ENCODE measurements at regions not wholly inside any gene's neighbourhood (a gene's known extent, or its start where the extent isn't known, plus 50 kb on each side); places are given as distances from the start of the nearest gene placed in this dataset.

GRCh38 chr2:16258350-16258749 lies 318.0 kb downstream of the MYCN start:
- no peak for DNase-seq (ENCODE audit: low read depth in 2 of 2)

- no peak for DNase-seq (ENCODE audit: low read depth in 2 of 2)
These were observed 317.1 kb downstream of the MYCN start for GRCh38 chr2:16257322-16258028.

GRCh38 chr2:16256601-16257321 lies 316.4 kb downstream of the MYCN start:
- DNase-seq (ENCODE audit: low read depth in 2 of 2), result no peak

GRCh38 chr2:16255120-16255519 lies 314.8 kb downstream of the MYCN start:
- no peak for DNase-seq (ENCODE audit: low read depth in 2 of 2)

GRCh38 chr2:16254356-16254965 lies 314.1 kb downstream of the MYCN start:
- DNase-seq (ENCODE audit: low read depth in 2 of 2), result no peak

- DNase-seq (ENCODE audit: low read depth in 2 of 2), result no peak
These were observed 312.9 kb downstream of the MYCN start for GRCh38 chr2:16253291-16253690.

GRCh38 chr2:16252891-16253290 lies 312.5 kb downstream of the MYCN start:
- DNase-seq (ENCODE audit: low read depth in 2 of 2), result no peak

- no peak for DNase-seq (ENCODE audit: low read depth in 2 of 2)
These were observed 311.9 kb downstream of the MYCN start for GRCh38 chr2:16252251-16252650.

- no peak for DNase-seq (ENCODE audit: low read depth in 2 of 2)
These were observed 311.3 kb downstream of the MYCN start for GRCh38 chr2:16251511-16252225.

- DNase-seq (ENCODE audit: low read depth in 2 of 2), result no peak
These were observed 310.5 kb downstream of the MYCN start for GRCh38 chr2:16250886-16251285.

GRCh38 chr2:16250466-16250865 lies 310.1 kb downstream of the MYCN start:
- no peak for DNase-seq (ENCODE audit: low read depth in 2 of 2)

- no peak for DNase-seq (ENCODE audit: low read depth in 2 of 2)
These were observed 309.7 kb downstream of the MYCN start for GRCh38 chr2:16250056-16250425.

GRCh38 chr2:16249246-16250055 lies 309.1 kb downstream of the MYCN start:
- no peak for DNase-seq (ENCODE audit: low read depth in 2 of 2)

- no peak for DNase-seq (ENCODE audit: low read depth in 2 of 2)
These were observed 308.3 kb downstream of the MYCN start for GRCh38 chr2:16248571-16249105.

- no peak for DNase-seq (ENCODE audit: low read depth in 2 of 2)
These were observed 307.2 kb downstream of the MYCN start for GRCh38 chr2:16247326-16248122.

- DNase-seq (ENCODE audit: low read depth in 2 of 2), result no peak
These were observed 306.6 kb downstream of the MYCN start for GRCh38 chr2:16246911-16247310.

GRCh38 chr2:16246281-16246850 lies 306.0 kb downstream of the MYCN start:
- no peak for DNase-seq (ENCODE audit: low read depth in 2 of 2)

- no peak for DNase-seq (ENCODE audit: low read depth in 2 of 2)
These were observed 305.2 kb downstream of the MYCN start for GRCh38 chr2:16245481-16246054.

GRCh38 chr2:16244966-16245320 lies 304.6 kb downstream of the MYCN start:
- no peak for DNase-seq (ENCODE audit: low read depth in 2 of 2)

Data from stimulated activated CD4-positive, alpha-beta T cell treated with anti-CD3 and anti-CD28 coated beads, Interleukin-1b, Interleukin-23, amount 100 ng/mL, for 1 hour (primary cell).